Small intestine (tissue), 7 donors: ENCODE measurements at regions not wholly inside any gene's neighbourhood (a gene's known extent, or its start where the extent isn't known, plus 50 kb on each side); places are given as distances from the start of the nearest gene placed in this dataset.

ENCODE experiments used
- DNase-seq, 2 donors: peaks; one replicate each; pipeline versions ENCODE4 v3.0.0 to v3.0.0-alpha.2; 2013
- FAIRE-seq: peaks from 2 replicates; lab custom pipeline; 2012; peaks lifted over from hg19 to GRCh38; lab: Jason Lieb, UNC
- H3K27ac ChIP-seq, 3 donors: one replicate each; pipeline ENCODE4 v1.5.1; 2013; ENCODE audit warnings: low read length in 2 of 3, mild to moderate bottlenecking in 2 of 3, control low read depth in 1 of 3, inconsistent platforms in 1 of 3, low read depth in 1 of 3, moderate library complexity in 1 of 3
- H3K27me3 ChIP-seq, 3 donors: one replicate each; pipeline ENCODE4 v1.6.1; 2013; ENCODE audit warnings: low read length in 3 of 3, inconsistent platforms in 1 of 3; ENCODE audit not compliant: control insufficient read depth in 3 of 3, insufficient read depth in 3 of 3
- H3K36me3 ChIP-seq, 3 donors: one replicate each; pipeline ENCODE4 v1.6.1; 2013; ENCODE audit warnings: low read length in 3 of 3, inconsistent platforms in 1 of 3, low read depth in 1 of 3, mild to moderate bottlenecking in 1 of 3, moderate library complexity in 1 of 3; ENCODE audit not compliant: control insufficient read depth in 3 of 3, insufficient read depth in 2 of 3
- H3K4me1 ChIP-seq, 3 donors: one replicate each; pipeline ENCODE4 v1.6.1; 2013; ENCODE audit warnings: low read length in 2 of 3, inconsistent platforms in 1 of 3, low read depth in 1 of 3, mild to moderate bottlenecking in 1 of 3, moderate library complexity in 1 of 3; ENCODE audit not compliant: control insufficient read depth in 3 of 3, insufficient read depth in 2 of 3
- H3K4me3 ChIP-seq, 3 donors: one replicate each; pipeline ENCODE4 v1.5.1; 2013; ENCODE audit warnings: low read length in 3 of 3, control low read depth in 1 of 3, inconsistent platforms in 1 of 3, low read depth in 1 of 3, mild to moderate bottlenecking in 1 of 3, moderate library complexity in 1 of 3
- H3K9me3 ChIP-seq, 2 donors: one replicate each; pipeline ENCODE4 v1.6.1; 2013; ENCODE audit warnings: low read depth in 1 of 2, low read length in 1 of 2; ENCODE audit not compliant: control insufficient read depth in 2 of 2, insufficient read depth in 1 of 2
- WGBS, 3 donors: extraction: QIAGEN DNeasy Blood & Tissue Kit; methylation state at CpG; one replicate each; pipeline ENCODE4 v1.1.7; 2013; 5-methylcytosine and 5-hydroxymethylcytosine counted together
- donor health status: healthy with polysubstance abuse.
- donor health status: control.
- donor health status: control.
- donor health status: Bipolar disorder and iron deficiency.
- donor health status: healthy.

DNA sequence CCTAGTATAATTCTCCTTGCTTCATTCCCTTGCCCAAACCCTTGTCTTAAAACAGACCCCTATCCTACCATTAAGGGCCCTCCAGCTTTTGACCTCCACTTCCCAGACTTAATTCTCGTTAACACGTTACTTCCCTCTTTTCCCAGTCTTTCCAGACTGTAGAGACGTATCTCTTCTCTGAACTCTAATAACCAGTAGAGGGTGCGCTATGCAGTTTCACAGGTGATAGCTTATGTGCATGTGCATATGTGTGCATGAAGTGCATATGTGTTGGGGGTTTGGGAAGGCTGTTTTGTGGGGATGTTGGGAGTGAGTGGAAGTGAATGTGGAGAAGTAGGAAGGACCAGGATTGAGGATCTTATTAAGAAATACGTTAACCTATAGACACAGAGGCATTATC is 78.1 kb upstream of the CCDC190 start:
- WGBS, 3 donors, result 57 to 74% (median 68%) methylated on average over 5 of the region's 5 CpGs
- no peaks in the 10 kb centered on the region for H3K36me3 ChIP-seq
- H3K4me1 ChIP-seq, result no peaks in the 10 kb centered on the region
- no peak overlapping the region for H3K4me3 ChIP-seq
- H3K27me3 ChIP-seq, result peaks cover 0 to 5% (median 0%) of the 10 kb centered on the region in 3 donors
- no peak for DNase-seq
- no peaks in the 10 kb centered on the region for H3K9me3 ChIP-seq
- no peak overlapping the region for H3K27ac ChIP-seq
- no peak for FAIRE-seq

DNA sequence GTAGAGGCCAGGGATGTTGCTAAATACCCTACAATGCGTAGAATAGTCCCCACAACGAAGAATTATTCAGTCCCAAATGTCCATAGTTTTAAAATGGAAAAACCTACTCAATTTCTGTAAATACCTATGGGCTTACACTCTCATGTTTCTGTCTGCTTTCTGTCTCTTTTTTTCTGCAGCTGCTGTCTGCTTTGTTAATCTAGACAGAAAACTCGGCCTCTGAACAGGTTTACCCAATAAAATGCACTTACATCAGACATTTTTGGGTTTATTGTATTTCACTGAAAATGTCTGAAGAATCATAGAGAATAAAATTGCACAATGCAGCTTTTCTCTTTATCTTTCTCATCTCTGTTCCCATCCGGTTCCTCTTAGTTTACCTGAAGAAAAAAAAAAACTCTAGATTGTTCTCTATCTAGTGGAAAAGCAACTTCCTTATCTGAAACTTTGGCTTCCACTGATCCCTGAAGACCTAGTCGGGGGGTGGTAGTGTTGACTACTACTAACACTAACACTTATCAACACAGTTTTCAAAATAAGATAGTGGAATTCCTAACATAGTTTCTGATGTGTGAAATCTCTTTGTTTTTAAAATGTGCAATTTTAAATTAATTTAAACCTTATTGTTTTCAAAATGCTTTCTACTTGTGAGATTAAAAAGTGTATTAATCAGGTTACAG is 76.9 kb upstream of the CCDC190 start:
- DNase-seq (no peak), FAIRE-seq (no peak)
- H3K27me3 ChIP-seq, result peaks cover 0 to 5% (median 0%) of the 10 kb centered on the region in 3 donors
- H3K36me3 ChIP-seq, result no peaks in the 10 kb centered on the region
- H3K27ac ChIP-seq, result no peak overlapping the region
- H3K4me1 ChIP-seq, result no peaks in the 10 kb centered on the region
- no peaks in the 10 kb centered on the region for H3K9me3 ChIP-seq
- 57 to 67% (median 67%) methylated on average over 5 of the region's 5 CpGs for WGBS, 3 donors
- H3K4me3 ChIP-seq, result no peak overlapping the region

GRCh38 chr1:162930976-162931560 is 70.1 kb upstream of the CCDC190 start:
- Histone ChIP-seq H3K27ac (peak overlapping the region in 2 of 3 donors; percentile 35 to 46), H3K4me3 (no peak overlapping the region), H3K9me3 (no peaks in the 10 kb centered on the region), H3K4me1 (peaks cover 0 to 23% (median 2%) of the 10 kb centered on the region in 3 donors), H3K36me3 (no peaks in the 10 kb centered on the region), H3K27me3 (no peaks in the 10 kb centered on the region)
- 4 to 27% (median 20%) methylated on average over 3 of the region's 3 CpGs for WGBS, 3 donors
- FAIRE-seq, result peak; percentile 10
- DNase-seq, result peak; percentile 41 to 58

- Histone ChIP-seq H3K4me3 (no peak overlapping the region), H3K27me3 (no peaks in the 10 kb centered on the region), H3K4me1 (peaks cover 0 to 23% (median 2%) of the 10 kb centered on the region in 3 donors), H3K36me3 (no peaks in the 10 kb centered on the region), H3K27ac (peak overlapping the region in 1 of 3 donors; percentile 17), H3K9me3 (no peaks in the 10 kb centered on the region)
- DNase-seq (peak in 1 of 2 donors; percentile 27), FAIRE-seq (no peak)
Measured at GRCh38 chr1:162930532-162930931, 69.6 kb upstream of the CCDC190 start.

DNA sequence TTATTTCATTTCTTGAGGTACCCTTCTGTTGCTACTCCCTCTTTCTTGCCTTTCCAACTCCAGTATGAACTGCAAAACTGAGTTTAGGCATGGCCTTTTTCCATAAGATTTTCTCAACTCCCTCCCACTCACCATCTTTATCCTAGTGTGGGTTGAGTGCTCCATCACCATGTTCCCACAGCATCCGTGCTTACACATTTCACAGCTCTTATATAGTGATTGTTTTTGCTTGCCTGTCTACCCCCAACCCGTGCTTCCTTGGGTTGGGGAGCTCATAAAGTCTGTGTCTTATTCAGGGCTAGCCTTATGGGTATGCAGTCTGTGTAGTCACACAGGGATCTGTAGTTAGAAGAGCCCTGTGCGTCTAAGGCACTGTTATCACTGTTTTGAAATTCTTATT is 68.2 kb upstream of the CCDC190 start:
- Histone ChIP-seq H3K36me3 (no peaks in the 10 kb centered on the region), H3K4me1 (peaks cover 0 to 23% (median 2%) of the 10 kb centered on the region in 3 donors), H3K9me3 (no peaks in the 10 kb centered on the region), H3K27me3 (no peaks in the 10 kb centered on the region), H3K27ac (no peak overlapping the region), H3K4me3 (no peak overlapping the region)
- DNase-seq (no peak), FAIRE-seq (no peak)
- 78 to 87% (median 78%) methylated on average over 3 of the region's 3 CpGs for WGBS, 3 donors

DNA sequence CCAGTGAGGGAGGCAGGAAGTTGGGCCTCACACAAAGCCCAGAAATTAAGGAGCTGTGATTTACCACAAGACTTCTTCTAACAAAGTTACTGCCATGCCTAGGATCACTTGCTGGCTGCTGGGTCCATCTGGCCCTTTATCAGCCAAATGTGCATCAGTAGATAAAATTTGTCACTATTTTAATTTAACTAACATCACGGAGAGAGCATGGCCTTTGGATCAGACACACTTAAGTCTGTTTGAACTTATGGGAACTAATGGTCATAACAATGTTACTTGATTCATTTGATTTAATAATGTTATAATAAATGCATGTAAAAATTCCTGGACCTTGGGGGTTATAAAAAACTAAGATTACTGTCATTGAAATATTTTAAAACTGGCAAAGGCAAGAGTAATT is 67.2 kb upstream of the CCDC190 start:
- Histone ChIP-seq H3K4me1 (peaks cover 0 to 23% (median 2%) of the 10 kb centered on the region in 3 donors), H3K27ac (no peak overlapping the region), H3K27me3 (no peaks in the 10 kb centered on the region), H3K9me3 (no peaks in the 10 kb centered on the region), H3K36me3 (no peaks in the 10 kb centered on the region), H3K4me3 (no peak overlapping the region)
- DNase-seq (no peak), FAIRE-seq (no peak)
- 62 to 77% (median 75%) methylated on average over 1 of the region's 1 CpG for WGBS, 3 donors

DNA sequence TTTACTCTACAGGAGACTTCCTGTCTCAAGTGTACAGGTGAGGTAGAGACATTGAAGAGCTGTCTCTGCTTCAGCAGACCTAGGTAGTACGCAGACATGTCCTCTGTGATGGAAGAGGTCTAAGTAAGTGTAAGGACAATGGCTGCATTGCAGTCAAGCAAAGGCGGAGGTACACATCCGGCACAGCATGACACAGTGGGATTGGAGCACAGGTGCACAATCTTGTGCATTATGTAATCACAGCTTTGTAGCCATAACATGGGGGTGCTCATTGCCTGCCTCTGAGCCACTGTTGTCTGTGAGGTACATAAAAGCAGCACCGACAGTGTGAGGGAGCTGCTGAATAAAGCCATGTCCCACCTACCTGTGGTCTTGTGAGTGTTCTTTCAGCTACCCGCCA is 66.4 kb upstream of the CCDC190 start:
- WGBS, 3 donors, result 91 to 96% (median 92%) methylated on average over 5 of the region's 5 CpGs
- Histone ChIP-seq H3K9me3 (no peaks in the 10 kb centered on the region), H3K4me1 (peaks cover 0 to 23% (median 2%) of the 10 kb centered on the region in 3 donors), H3K27ac (no peak overlapping the region), H3K36me3 (no peaks in the 10 kb centered on the region), H3K4me3 (no peak overlapping the region), H3K27me3 (no peaks in the 10 kb centered on the region)
- FAIRE-seq, result no peak
- no peak for DNase-seq

- Histone ChIP-seq H3K27me3 (no peaks in the 10 kb centered on the region), H3K36me3 (no peaks in the 10 kb centered on the region), H3K4me3 (no peak overlapping the region), H3K9me3 (no peaks in the 10 kb centered on the region), H3K27ac (no peak overlapping the region), H3K4me1 (peaks cover 0 to 23% (median 2%) of the 10 kb centered on the region in 3 donors)
- WGBS, 3 donors, result 87 to 93% (median 91%) methylated on average over 3 of the region's 3 CpGs
- no peak for DNase-seq
- FAIRE-seq, result no peak
Measured at GRCh38 chr1:162926906-162927305, 65.9 kb upstream of the CCDC190 start.
